HG03565 (cell line): ENCODE measurements at regions not wholly inside any gene's neighbourhood (a gene's known extent, or its start where the extent isn't known, plus 50 kb on each side); places are given as distances from the start of the nearest gene placed in this dataset.
A peak's percentile ranks its signal among the peaks of the same experiment; 100 is the strongest.

ENCODE experiments used
- ATAC-seq: cut with Tn5 transposase; IDR thresholded peaks from one replicate; pipeline ENCODE4 v1.9.1; 2021; ENCODE audit warnings: mild to moderate bottlenecking, moderate library complexity; ENCODE audit not compliant: unreplicated experiment

GRCh38 chr9:20014168-20014567 is 225.3 kb upstream of the SLC24A2 start:
- no peak for ATAC-seq

GRCh38 chr9:20012232-20012631 is 223.4 kb upstream of the SLC24A2 start:
- ATAC-seq, result no peak

- no peak for ATAC-seq
Measured at GRCh38 chr9:20009606-20010005, 220.8 kb upstream of the SLC24A2 start.

- no peak for ATAC-seq
Measured at GRCh38 chr9:20002011-20002410, 213.2 kb upstream of the SLC24A2 start.

GRCh38 chr9:20001058-20001457 is 212.2 kb upstream of the SLC24A2 start:
- ATAC-seq, result no peak

GRCh38 chr9:19999491-20000057 is 210.7 kb upstream of the SLC24A2 start:
- peak; percentile 91 for ATAC-seq

GRCh38 chr9:19998823-19999455 is 210.1 kb upstream of the SLC24A2 start:
- ATAC-seq, result no peak

- ATAC-seq, result no peak
Measured at GRCh38 chr9:19998153-19998552, 209.3 kb upstream of the SLC24A2 start.

GRCh38 chr9:19995619-19996018 is 206.8 kb upstream of the SLC24A2 start:
- ATAC-seq, result no peak

GRCh38 chr9:19994296-19994695 is 205.5 kb upstream of the SLC24A2 start:
- ATAC-seq, result no peak

GRCh38 chr9:19992556-19992955 is 203.7 kb upstream of the SLC24A2 start:
- ATAC-seq, result no peak

GRCh38 chr9:19989213-19989612 is 200.4 kb upstream of the SLC24A2 start:
- ATAC-seq, result no peak

GRCh38 chr9:19988281-19988680 is 199.4 kb upstream of the SLC24A2 start:
- ATAC-seq, result no peak

GRCh38 chr9:19985081-19985480 is 196.2 kb upstream of the SLC24A2 start:
- ATAC-seq, result no peak

GRCh38 chr9:19976226-19976625 is 187.4 kb upstream of the SLC24A2 start:
- ATAC-seq, result peak; percentile 71

- ATAC-seq, result no peak
Measured at GRCh38 chr9:19975499-19975898, 186.7 kb upstream of the SLC24A2 start.

GRCh38 chr9:19969721-19970120 is 180.9 kb upstream of the SLC24A2 start:
- no peak for ATAC-seq

- ATAC-seq, result no peak
Measured at GRCh38 chr9:19967888-19968459, 179.1 kb upstream of the SLC24A2 start.

GRCh38 chr9:19967216-19967887 is 178.5 kb upstream of the SLC24A2 start:
- ATAC-seq, result no peak

- ATAC-seq, result no peak
Measured at GRCh38 chr9:19965336-19965735, 176.5 kb upstream of the SLC24A2 start.

GRCh38 chr9:19947996-19948395 is 159.2 kb upstream of the SLC24A2 start:
- ATAC-seq, result no peak
